AG04450 (cell line): ENCODE measurements at regions not wholly inside any gene's neighbourhood (a gene's known extent, or its start where the extent isn't known, plus 50 kb on each side); places are given as distances from the start of the nearest gene placed in this dataset.

Experiments used
- CTCF ChIA-PET: fragments of 300-600, 350-600 bp; formaldehyde crosslinking; extraction: SDS; loops from one replicate; lab custom pipeline; 2022; ENCODE audit warnings: antibody characterized with exemption, inconsistent platforms; lab: Charles Lee
- POLR2A ChIA-PET: fragments of 350-600 bp; formaldehyde crosslinking; extraction: SDS; loops from one replicate; lab custom pipeline; 2021; ENCODE audit warnings: antibody characterized with exemption, inconsistent platforms; lab: Yijun Ruan, JAX
- DNase-seq: peaks from one replicate; pipeline ENCODE4 v3.0.0-alpha.2; 2011; ENCODE audit warnings: low read depth, low spot score
- H3K27ac ChIP-seq: one replicate; pipeline ENCODE4 v1.5.1; 2012; ENCODE audit warnings: low read depth, low read length, control low read depth
- H3K27me3 ChIP-seq: one replicate; pipeline ENCODE4 v1.6.0; 2012; ENCODE audit warnings: low read length; ENCODE audit not compliant: control insufficient read depth, insufficient read depth
- H3K4me3 ChIP-seq: 2 replicates; pipeline ENCODE4 v1.5.1; 2011; ENCODE audit warnings: mild to moderate bottlenecking, low read depth, low read length, control low read depth
- H3K9me3 ChIP-seq: 2 replicates; pipeline ENCODE4 v1.5.1; 2012; ENCODE audit warnings: low read length; ENCODE audit not compliant: control insufficient read depth, insufficient read depth
- CTCF ChIP-seq: IDR thresholded peaks from 2 replicates; pipeline ENCODE4 v1.5.1; 2011; ENCODE audit warnings: low read depth, low read length, control low read depth, inconsistent platforms

GRCh38 chr1:5751163-5751540, 241.1 kb downstream of the NPHP4 start:
- Histone ChIP-seq H3K4me3 (no peak overlapping the region), H3K27me3 (no peaks in the 10 kb centered on the region), H3K27ac (no peak overlapping the region), H3K9me3 (peaks cover 57% of the 10 kb centered on the region)
- ChIA-PET POLR2A (no interaction called here), CTCF (no interaction called here)
- no peak for TF ChIP-seq CTCF
- no peak for DNase-seq

GRCh38 chr1:5750186-5751162, 241.8 kb downstream of the NPHP4 start:
- ChIA-PET CTCF (no interaction called here), POLR2A (no interaction called here)
- Histone ChIP-seq H3K27ac (no peak overlapping the region), H3K4me3 (no peak overlapping the region), H3K27me3 (no peaks in the 10 kb centered on the region), H3K9me3 (peaks cover 57% of the 10 kb centered on the region)
- no peak for TF ChIP-seq CTCF
- DNase-seq: no peak

GRCh38 chr1:5748286-5749225, 243.7 kb downstream of the NPHP4 start:
- Histone ChIP-seq H3K9me3 (peaks cover 58% of the 10 kb centered on the region), H3K27me3 (no peaks in the 10 kb centered on the region), H3K27ac (no peak overlapping the region), H3K4me3 (no peak overlapping the region)
- no peak for TF ChIP-seq CTCF
- no peak for DNase-seq
- POLR2A ChIA-PET: no interaction called here
- CTCF ChIA-PET: no interaction called here

- ChIA-PET POLR2A (no interaction called here), CTCF (no interaction called here)
- Histone ChIP-seq H3K27ac (no peak overlapping the region), H3K4me3 (no peak overlapping the region), H3K9me3 (peaks cover 67% of the 10 kb centered on the region), H3K27me3 (no peaks in the 10 kb centered on the region)
- no peak for DNase-seq
- TF ChIP-seq CTCF: no peak
These were observed 244.6 kb downstream of the NPHP4 start for GRCh38 chr1:5747426-5748285.
